IPS-NIHi7 (cell line): ENCODE measurements at regions not wholly inside any gene's neighbourhood (a gene's known extent, or its start where the extent isn't known, plus 50 kb on each side); places are given as distances from the start of the nearest gene placed in this dataset.
"Not testable (repeated sequence)": the region's sequence is repeated elsewhere in the genome, so short reads cannot be mapped to it uniquely, and the experiment has no call there.

ENCODE experiments used
- DNase-seq: peaks from one replicate; pipeline ENCODE4 v3.0.0; 2012; ENCODE audit warnings: mixed read lengths; ENCODE audit errors: extremely low spot score

GRCh38 chr17:16888413-16889087 is 83.4 kb downstream of the TNFRSF13B start:
- DNase-seq: no peak

- DNase-seq: no peak
These were observed 84.3 kb downstream of the TNFRSF13B start for GRCh38 chr17:16887523-16888095.

- no peak for DNase-seq
These were observed 85.1 kb downstream of the TNFRSF13B start for GRCh38 chr17:16886655-16887322.

GRCh38 chr17:16885204-16885603 is 86.7 kb downstream of the TNFRSF13B start:
- not testable (repeated sequence) for DNase-seq

- DNase-seq: not testable (repeated sequence)
These were observed 89.0 kb downstream of the TNFRSF13B start for GRCh38 chr17:16882926-16883265.

- DNase-seq: no peak
These were observed 89.5 kb downstream of the TNFRSF13B start for GRCh38 chr17:16882243-16882925.

GRCh38 chr17:16881239-16881924 is 90.5 kb downstream of the TNFRSF13B start:
- DNase-seq: peak; percentile 3

GRCh38 chr17:16880843-16881230 is 91.1 kb downstream of the TNFRSF13B start:
- peak; percentile 4 for DNase-seq

- peak; percentile 5 for DNase-seq
These were observed 91.6 kb downstream of the TNFRSF13B start for GRCh38 chr17:16880121-16880842.

- no peak for DNase-seq
These were observed 92.2 kb downstream of the TNFRSF13B start for GRCh38 chr17:16879686-16880085.

- no peak for DNase-seq
These were observed 93.3 kb downstream of the TNFRSF13B start for GRCh38 chr17:16878606-16879005.

- no peak for DNase-seq
These were observed 93.8 kb downstream of the TNFRSF13B start for GRCh38 chr17:16878084-16878483.

- DNase-seq: no peak
These were observed 94.8 kb downstream of the TNFRSF13B start for GRCh38 chr17:16877099-16877498.

GRCh38 chr17:16875662-16876061 is 96.3 kb downstream of the TNFRSF13B start:
- no peak for DNase-seq

- not testable (repeated sequence) for DNase-seq
These were observed 97.7 kb downstream of the TNFRSF13B start for GRCh38 chr17:16874216-16874615.

GRCh38 chr17:16873174-16874035 is 98.5 kb downstream of the TNFRSF13B start:
- DNase-seq: peak; percentile 90

- no peak for DNase-seq
These were observed 99.4 kb downstream of the TNFRSF13B start for GRCh38 chr17:16872351-16873173.

- not testable (repeated sequence) for DNase-seq
These were observed 100.3 kb downstream of the TNFRSF13B start for GRCh38 chr17:16871446-16872190.
